Erythroblast (primary cell): ENCODE measurements at regions not wholly inside any gene's neighbourhood (a gene's known extent, or its start where the extent isn't known, plus 50 kb on each side); places are given as distances from the start of the nearest gene placed in this dataset.

ENCODE experiments used
- DNase-seq, 2 experiments: peaks; one replicate each; lab custom pipeline; 2025; lab: John Stamatoyannopoulos, UW
- GATA1 ChIP-seq: IDR thresholded peaks from 2 replicates; pipeline ENCODE4 v1.6.1; 2011; ENCODE audit warnings: low read depth, mild to moderate bottlenecking, control low read depth, low read length, moderate library complexity
- POLR2A ChIP-seq: IDR thresholded peaks from 2 replicates; pipeline ENCODE4 v1.6.1; 2011; ENCODE audit warnings: mild to moderate bottlenecking, low read length

DNA sequence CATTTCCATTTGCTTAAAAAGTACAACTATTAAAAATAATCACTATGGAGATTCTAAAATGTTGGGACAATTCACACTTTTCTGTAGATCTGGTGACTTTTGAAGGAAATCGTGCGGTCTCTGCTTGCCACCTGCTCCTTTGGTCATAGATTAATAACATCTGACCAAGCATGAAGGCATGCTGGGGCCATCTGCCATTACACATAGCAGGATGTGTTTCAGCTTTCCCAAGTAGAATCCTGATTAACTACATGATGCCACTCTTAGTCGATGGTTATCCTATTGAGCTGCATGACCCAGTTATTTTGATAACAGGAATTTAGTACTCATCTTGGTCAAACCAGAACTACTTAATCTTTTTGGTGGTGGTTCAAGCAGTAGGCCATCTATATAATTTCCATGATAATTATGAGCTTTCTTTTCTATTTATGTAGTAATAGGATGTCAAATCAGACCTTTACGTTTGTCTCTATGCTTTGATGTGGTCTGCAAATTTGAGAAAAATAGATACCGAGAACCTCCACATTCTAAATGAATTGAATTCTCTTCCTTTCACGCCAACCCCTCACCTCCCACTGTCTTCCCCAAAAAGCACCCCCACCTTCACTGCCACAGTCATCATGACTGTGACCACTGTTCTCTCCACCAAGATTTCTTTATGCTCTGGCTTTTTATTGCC is 158.1 kb downstream of the DIPK2A start:
- no peak for TF ChIP-seq POLR2A
- TF ChIP-seq GATA1: no peak

DNA sequence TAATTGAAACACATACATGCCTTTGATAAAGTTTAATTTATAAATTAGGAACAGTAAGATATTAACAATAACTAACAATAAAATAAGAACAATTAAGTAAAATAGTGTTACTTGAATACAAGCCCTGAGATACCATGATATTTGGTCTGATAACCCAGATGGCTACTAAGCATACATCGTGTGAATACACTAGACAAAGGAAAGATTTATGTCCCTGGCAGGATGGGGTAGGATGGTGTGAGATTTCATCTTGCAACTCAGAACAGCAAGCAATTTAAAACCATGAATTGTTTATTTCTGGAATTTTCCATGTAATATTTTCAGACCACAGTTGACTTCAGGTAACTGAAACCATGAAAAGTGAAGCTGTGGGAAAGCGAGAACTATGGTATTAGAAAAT is 169.5 kb downstream of the DIPK2A start:
- no peak for DNase-seq
- no peak for TF ChIP-seq POLR2A
- no peak for TF ChIP-seq GATA1

More for the DNA sequence above, 158.1 kb downstream of the DIPK2A start:
- no peak for DNase-seq

DNA sequence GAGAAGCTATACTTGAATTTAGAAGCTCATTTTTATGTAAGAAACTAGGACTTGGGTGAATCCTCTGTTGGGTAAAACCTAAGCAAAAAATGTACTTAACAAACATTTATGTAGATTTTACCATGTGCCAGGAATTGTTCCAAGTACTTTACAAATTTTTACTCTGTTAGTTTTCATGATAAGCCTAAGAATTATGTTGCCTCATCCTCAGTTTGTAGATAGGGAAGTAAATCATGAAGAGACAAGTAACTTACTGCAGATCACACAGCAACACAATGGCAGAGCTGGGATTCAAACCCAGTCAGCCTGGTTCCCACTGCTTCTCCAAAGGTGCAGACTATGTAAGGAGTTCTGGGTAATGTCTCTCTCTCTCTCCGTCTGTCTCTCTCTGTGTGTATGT is 169.9 kb downstream of the DIPK2A start:
- no peak for DNase-seq
- no peak for TF ChIP-seq GATA1
- no peak for TF ChIP-seq POLR2A

DNA sequence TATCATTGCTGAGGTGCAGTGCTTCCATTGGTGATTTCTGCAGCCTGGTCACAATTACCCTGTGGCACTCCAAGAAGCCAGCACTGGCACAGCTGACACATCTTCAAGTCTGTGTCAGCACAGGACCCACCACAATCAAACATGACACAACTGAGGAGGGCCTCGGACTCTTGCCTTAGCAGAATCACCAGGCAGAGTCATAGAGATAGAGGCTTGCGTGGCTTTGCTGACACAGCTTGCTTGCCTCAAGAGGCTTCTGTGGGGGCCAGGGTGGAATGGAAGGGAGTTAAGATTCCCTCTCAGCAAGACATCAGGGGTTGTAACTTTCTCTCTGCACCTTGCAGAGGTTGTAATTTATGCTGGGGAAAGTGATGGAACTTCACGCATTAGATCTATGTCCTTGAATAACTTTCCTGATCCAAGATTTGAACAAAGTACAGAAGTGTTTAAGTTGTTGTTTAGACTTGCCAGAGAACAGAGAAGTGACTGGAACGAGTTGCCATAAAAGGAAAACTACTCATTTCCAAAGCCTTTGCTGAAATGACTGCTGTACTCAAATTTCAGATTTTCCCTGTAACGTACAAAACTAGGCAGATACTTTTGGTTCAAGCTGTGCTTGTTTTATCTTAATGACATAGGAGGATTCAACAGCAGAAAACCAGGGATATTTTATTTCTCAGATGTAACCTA is 170.7 kb downstream of the DIPK2A start:
- TF ChIP-seq GATA1 (no peak), POLR2A (no peak)
- no peak for DNase-seq

GRCh38 chr3:144148356-144148755 is 176.7 kb downstream of the DIPK2A start:
- TF ChIP-seq POLR2A: no peak
- TF ChIP-seq GATA1: no peak
- no peak for DNase-seq

GRCh38 chr3:144151983-144152382 is 180.4 kb downstream of the DIPK2A start:
- TF ChIP-seq GATA1: no peak
- TF ChIP-seq POLR2A: no peak
- DNase-seq: no peak

DNA sequence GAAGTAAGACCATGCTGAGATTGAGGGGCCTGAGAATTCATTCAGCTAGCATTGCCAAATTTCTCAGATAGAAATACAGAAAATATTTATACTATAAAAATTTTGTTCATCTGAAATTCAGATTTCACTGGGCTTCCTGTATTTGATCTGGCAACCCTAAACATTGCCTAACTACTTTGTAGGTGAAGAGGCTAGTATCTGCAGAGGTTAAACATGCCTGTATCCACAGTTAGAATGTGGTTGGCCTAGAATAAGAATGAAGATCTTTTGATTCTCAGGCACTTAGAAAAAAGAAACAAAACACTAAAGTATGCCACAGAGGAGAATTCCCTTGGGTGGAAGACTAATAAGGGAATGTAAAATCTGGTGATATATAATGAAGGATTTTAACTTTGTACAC is 189.0 kb downstream of the DIPK2A start:
- no peak for DNase-seq
- no peak for TF ChIP-seq POLR2A
- TF ChIP-seq GATA1: no peak

DNA sequence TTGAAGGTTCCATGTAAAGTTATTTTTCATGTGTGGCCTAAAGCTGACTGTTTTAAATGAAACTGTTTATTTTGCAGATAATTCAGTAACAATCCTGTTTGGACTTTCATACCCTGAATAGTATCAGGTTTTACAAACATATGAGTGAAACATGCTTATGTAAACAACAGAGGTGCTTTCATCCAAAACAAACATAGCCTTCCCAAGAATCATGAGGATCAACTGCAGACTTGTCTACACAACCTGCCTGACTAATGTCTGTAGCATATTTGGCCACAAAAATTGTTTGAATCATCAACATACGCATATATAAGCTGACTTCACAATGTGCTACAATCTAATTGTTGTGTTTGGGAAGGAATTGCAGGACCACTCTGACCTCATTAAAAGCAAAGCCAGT is 190.4 kb downstream of the DIPK2A start:
- no peak for DNase-seq
- TF ChIP-seq POLR2A: no peak

DNA sequence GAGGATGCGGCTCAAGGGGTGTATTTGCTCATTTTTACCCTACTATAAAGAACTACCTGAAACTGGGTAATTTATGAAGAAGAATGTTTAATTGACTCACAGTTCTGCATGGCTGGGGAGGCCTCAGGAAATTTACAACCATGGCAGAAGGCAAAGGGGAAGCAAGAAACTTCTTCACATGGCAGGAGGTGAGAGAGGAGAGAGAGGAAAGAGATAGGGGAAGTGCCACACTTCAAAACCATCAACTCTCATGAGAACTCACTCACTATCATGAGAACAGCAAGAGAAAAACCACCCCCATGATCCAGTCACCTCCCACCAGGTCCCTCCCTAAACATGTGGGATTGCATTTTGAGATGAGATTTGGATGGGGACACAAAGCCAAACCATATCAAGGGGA is 192.7 kb downstream of the DIPK2A start:
- DNase-seq: no peak
- no peak for TF ChIP-seq GATA1
- no peak for TF ChIP-seq POLR2A

- TF ChIP-seq GATA1 (no peak), POLR2A (no peak)
- DNase-seq: no peak
These were observed 193.9 kb downstream of the DIPK2A start for GRCh38 chr3:144165482-144165881.

GRCh38 chr3:144167634-144168033 is 196.0 kb downstream of the DIPK2A start:
- TF ChIP-seq POLR2A (no peak), GATA1 (no peak)
- DNase-seq: no peak

DNA sequence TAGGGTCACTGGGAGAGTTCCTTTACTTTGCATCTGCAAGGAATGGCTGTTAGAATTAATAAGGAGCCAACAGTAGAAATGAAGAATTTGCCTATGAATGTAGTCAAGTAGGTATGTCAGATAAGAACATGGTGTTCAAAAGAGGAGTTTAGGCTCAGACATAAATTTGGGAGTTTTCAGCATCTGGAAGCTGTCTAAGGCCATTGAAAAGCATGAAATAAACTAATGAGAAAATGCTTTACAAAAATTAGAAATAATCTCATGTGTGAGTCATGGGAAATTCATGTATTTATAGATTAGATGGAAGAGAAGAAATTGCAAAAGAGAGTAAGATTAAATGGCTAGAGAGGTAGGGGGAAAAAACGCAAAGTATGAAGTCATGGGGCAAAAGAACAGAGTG is 201.9 kb downstream of the DIPK2A start:
- DNase-seq: no peak
- TF ChIP-seq GATA1: no peak
- no peak for TF ChIP-seq POLR2A

GRCh38 chr3:144175644-144176425 is 204.2 kb downstream of the DIPK2A start:
- DNase-seq: no peak
- no peak for TF ChIP-seq GATA1
- TF ChIP-seq POLR2A: no peak

GRCh38 chr3:144177649-144178048 is 206.0 kb downstream of the DIPK2A start:
- DNase-seq: no peak
- TF ChIP-seq POLR2A: no peak

DNA sequence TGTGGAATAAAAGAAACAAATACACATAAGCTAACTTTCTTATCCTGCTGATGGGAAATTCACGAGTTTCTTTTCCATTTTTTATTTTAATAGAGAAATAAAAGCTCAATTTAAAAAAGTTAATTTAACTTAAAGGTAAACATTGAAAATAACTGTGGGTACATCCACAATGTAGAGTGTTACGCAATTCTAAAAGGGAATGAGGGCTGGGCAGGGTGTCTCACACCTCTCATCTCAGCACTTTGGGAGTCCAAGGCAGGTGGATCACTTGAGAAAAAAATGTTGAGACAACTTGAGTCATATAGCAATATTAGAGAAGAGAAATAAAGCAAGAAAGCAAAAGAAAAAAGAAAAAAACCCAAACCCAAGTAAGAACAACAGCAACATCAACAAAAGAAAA is 207.0 kb downstream of the DIPK2A start:
- TF ChIP-seq POLR2A (no peak), GATA1 (no peak)
- DNase-seq: no peak
